ENCODE measurements at regions not wholly inside any gene's neighbourhood (a gene's known extent, or its start where the extent isn't known, plus 50 kb on each side); places are given as distances from the start of the nearest gene placed in this dataset.
A peak's percentile ranks its signal among the peaks of the same experiment; 100 is the strongest.

GRCh38 chr9:2378266-2378665 is 243.3 kb upstream of the VLDLR start:
- Histone ChIP-seq H3K4me1 (no peaks in the 10 kb centered on the region), H3K27me3 (no peaks in the 10 kb centered on the region), H3K36me3 (no peaks in the 10 kb centered on the region), H3K4me3 (no peak overlapping the region), H3K9me3 (peaks cover 0 to 3% of the 10 kb centered on the region in 2 donors), H3K27ac (no peak overlapping the region)
- TF ChIP-seq POLR2A (IDR thresholded peaks at IDR 0.05), result no peak
- TF ChIP-seq, protein P1, sequence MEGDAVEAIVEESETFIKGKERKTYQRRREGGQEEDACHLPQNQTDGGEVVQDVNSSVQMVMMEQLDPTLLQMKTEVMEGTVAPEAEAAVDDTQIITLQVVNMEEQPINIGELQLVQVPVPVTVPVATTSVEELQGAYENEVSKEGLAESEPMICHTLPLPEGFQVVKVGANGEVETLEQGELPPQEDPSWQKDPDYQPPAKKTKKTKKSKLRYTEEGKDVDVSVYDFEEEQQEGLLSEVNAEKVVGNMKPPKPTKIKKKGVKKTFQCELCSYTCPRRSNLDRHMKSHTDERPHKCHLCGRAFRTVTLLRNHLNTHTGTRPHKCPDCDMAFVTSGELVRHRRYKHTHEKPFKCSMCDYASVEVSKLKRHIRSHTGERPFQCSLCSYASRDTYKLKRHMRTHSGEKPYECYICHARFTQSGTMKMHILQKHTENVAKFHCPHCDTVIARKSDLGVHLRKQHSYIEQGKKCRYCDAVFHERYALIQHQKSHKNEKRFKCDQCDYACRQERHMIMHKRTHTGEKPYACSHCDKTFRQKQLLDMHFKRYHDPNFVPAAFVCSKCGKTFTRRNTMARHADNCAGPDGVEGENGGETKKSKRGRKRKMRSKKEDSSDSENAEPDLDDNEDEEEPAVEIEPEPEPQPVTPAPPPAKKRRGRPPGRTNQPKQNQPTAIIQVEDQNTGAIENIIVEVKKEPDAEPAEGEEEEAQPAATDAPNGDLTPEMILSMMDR (IDR thresholded peaks at IDR 0.05), result no peak
- no peak for DNase-seq
- intact Hi-C loops (cut with DNase I; ENCODE audit: low total_unique reads), result no loop called here

- TF ChIP-seq, protein P1 (IDR thresholded peaks at IDR 0.05), result no peak
- no peak for TF ChIP-seq POLR2A (IDR thresholded peaks at IDR 0.05)
- Histone ChIP-seq H3K27ac (no peak overlapping the region), H3K36me3 (no peaks in the 10 kb centered on the region), H3K27me3 (no peaks in the 10 kb centered on the region), H3K9me3 (peaks cover 0 to under 1% of the 10 kb centered on the region in 2 donors), H3K4me3 (no peak overlapping the region), H3K4me1 (no peaks in the 10 kb centered on the region)
- intact Hi-C loops (cut with DNase I; ENCODE audit: low total_unique reads), result no loop called here
- DNase-seq, result no peak
Observed at GRCh38 chr9:2378816-2379215, 242.8 kb upstream of the VLDLR start.

- intact Hi-C loops (cut with DNase I; ENCODE audit: low total_unique reads), result no loop called here
- Histone ChIP-seq H3K27ac (no peak overlapping the region), H3K27me3 (no peaks in the 10 kb centered on the region), H3K4me3 (no peak overlapping the region), H3K9me3 (no peaks in the 10 kb centered on the region), H3K36me3 (no peaks in the 10 kb centered on the region), H3K4me1 (no peaks in the 10 kb centered on the region)
- TF ChIP-seq POLR2A (IDR thresholded peaks at IDR 0.05), result no peak
- TF ChIP-seq, protein P1 (IDR thresholded peaks at IDR 0.05), result no peak
- DNase-seq, result no peak
Observed at GRCh38 chr9:2384741-2385140, 236.8 kb upstream of the VLDLR start.

- intact Hi-C loops (cut with DNase I; ENCODE audit: low total_unique reads), result no loop called here
- H3K27me3 ChIP-seq, result no peaks in the 10 kb centered on the region
- H3K27ac ChIP-seq, result no peak overlapping the region
- DNase-seq, result peak; percentile 22 to 41
- no peaks in the 10 kb centered on the region for H3K4me1 ChIP-seq
- H3K4me3 ChIP-seq, result no peak overlapping the region
- TF ChIP-seq POLR2A (IDR thresholded peaks at IDR 0.05), result no peak
- TF ChIP-seq, protein P1 (IDR thresholded peaks at IDR 0.05), result no peak
- H3K36me3 ChIP-seq, result no peaks in the 10 kb centered on the region
- H3K9me3 ChIP-seq, result no peaks in the 10 kb centered on the region
Observed at GRCh38 chr9:2385746-2386145, 235.8 kb upstream of the VLDLR start.

GRCh38 chr9:2386566-2386965 is 235.0 kb upstream of the VLDLR start:
- Histone ChIP-seq H3K4me1 (no peaks in the 10 kb centered on the region), H3K27me3 (no peaks in the 10 kb centered on the region), H3K4me3 (no peak overlapping the region), H3K9me3 (no peaks in the 10 kb centered on the region), H3K27ac (peak overlapping the region; percentile 27 to 46), H3K36me3 (no peaks in the 10 kb centered on the region)
- TF ChIP-seq, protein P1 (IDR thresholded peaks at IDR 0.05), result no peak
- no peak for TF ChIP-seq POLR2A (IDR thresholded peaks at IDR 0.05)
- no peak for DNase-seq
- intact Hi-C loops (cut with DNase I; ENCODE audit: low total_unique reads), result no loop called here
